BJ (cell line): ENCODE measurements at regions not wholly inside any gene's neighbourhood (a gene's known extent, or its start where the extent isn't known, plus 50 kb on each side); places are given as distances from the start of the nearest gene placed in this dataset.

Experiments used
- CTCF ChIA-PET: fragments of 350-600 bp; formaldehyde crosslinking; extraction: SDS; loops from one replicate; lab custom pipeline; 2021; ENCODE audit warnings: antibody characterized with exemption, inconsistent platforms; lab: Yijun Ruan, JAX
- POLR2A ChIA-PET: fragments of 300-600 bp; sonication (Branson Sonifier 250); formaldehyde crosslinking; extraction: SDS; loops from one replicate; lab custom pipeline; 2021; ENCODE audit warnings: antibody characterized with exemption; lab: Charles Lee
- DNase-seq: peaks from one replicate; pipeline ENCODE4 v3.0.0-alpha.2; 2011; ENCODE audit warnings: low read depth
- H3K27me3 ChIP-seq: 2 replicates; pipeline ENCODE4 v1.6.0; 2011; ENCODE audit warnings: low read length; ENCODE audit not compliant: control insufficient read depth, insufficient read depth
- H3K36me3 ChIP-seq: 2 replicates; pipeline ENCODE4 v1.5.1; 2011; ENCODE audit warnings: low read length; ENCODE audit not compliant: control insufficient read depth, insufficient read depth
- H3K4me3 ChIP-seq: 2 replicates; pipeline ENCODE4 v1.5.1; 2011; ENCODE audit warnings: low read depth, mild to moderate bottlenecking, control low read depth, low read length
- CTCF ChIP-seq: IDR thresholded peaks from 2 replicates; pipeline ENCODE4 v1.5.1; 2011; ENCODE audit warnings: low read depth, mild to moderate bottlenecking, control low read depth, inconsistent platforms, low read length, moderate library complexity; ENCODE audit not compliant: insufficient read depth

GRCh38 chr17:71327376-71328059 is 793.3 kb upstream of the SOX9 start:
- POLR2A ChIA-PET: no interaction called here
- DNase-seq: no peak
- H3K36me3 ChIP-seq: no peaks in the 10 kb centered on the region
- TF ChIP-seq CTCF: no peak
- no peak overlapping the region for H3K4me3 ChIP-seq
- no peaks in the 10 kb centered on the region for H3K27me3 ChIP-seq
- CTCF ChIA-PET: no interaction called here

- DNase-seq: no peak
- Histone ChIP-seq H3K4me3 (no peak overlapping the region), H3K27me3 (no peaks in the 10 kb centered on the region), H3K36me3 (no peaks in the 10 kb centered on the region)
- CTCF ChIA-PET: interaction anchor here (0.6 to 0.8 kb wide), 2 partner anchors 10 to 581 kb away, joined by 3 read pairs; no protein-coding TSS in a partner anchor
- POLR2A ChIA-PET: no interaction called here
- no peak for TF ChIP-seq CTCF
Measured at GRCh38 chr17:71329310-71330098, 791.3 kb upstream of the SOX9 start.

GRCh38 chr17:71330099-71330375 is 790.8 kb upstream of the SOX9 start:
- CTCF ChIA-PET: interaction anchor here (0.6 to 0.8 kb wide), 2 partner anchors 11 to 582 kb away, joined by 3 read pairs; no protein-coding TSS in a partner anchor
- DNase-seq: no peak
- POLR2A ChIA-PET: no interaction called here

GRCh38 chr17:71331754-71332325 is 789.0 kb upstream of the SOX9 start:
- Histone ChIP-seq H3K4me3 (no peak overlapping the region), H3K27me3 (no peaks in the 10 kb centered on the region), H3K36me3 (no peaks in the 10 kb centered on the region)
- ChIA-PET POLR2A (no interaction called here), CTCF (no interaction called here)
- TF ChIP-seq CTCF: no peak
- no peak for DNase-seq

More at GRCh38 chr17:71330099-71330375, 790.8 kb upstream of the SOX9 start:
- no peak for TF ChIP-seq CTCF
- H3K27me3 ChIP-seq: no peaks in the 10 kb centered on the region
- no peak overlapping the region for H3K4me3 ChIP-seq
- no peaks in the 10 kb centered on the region for H3K36me3 ChIP-seq

GRCh38 chr17:71334048-71334751 is 786.6 kb upstream of the SOX9 start:
- DNase-seq: no peak
- Histone ChIP-seq H3K4me3 (no peak overlapping the region), H3K36me3 (no peaks in the 10 kb centered on the region), H3K27me3 (no peaks in the 10 kb centered on the region)
- ChIA-PET CTCF (no interaction called here), POLR2A (no interaction called here)
- no peak for TF ChIP-seq CTCF
